HG03196 (cell line): ENCODE measurements at regions not wholly inside any gene's neighbourhood (a gene's known extent, or its start where the extent isn't known, plus 50 kb on each side); places are given as distances from the start of the nearest gene placed in this dataset.

Experiments used
- ATAC-seq: cut with Tn5 transposase; IDR thresholded peaks from one replicate; pipeline ENCODE4 v1.9.1; 2021; ENCODE audit not compliant: unreplicated experiment

- ATAC-seq, result no peak
These were observed 138.8 kb downstream of the TUSC7 start for GRCh38 chr3:116848248-116848829.

DNA sequence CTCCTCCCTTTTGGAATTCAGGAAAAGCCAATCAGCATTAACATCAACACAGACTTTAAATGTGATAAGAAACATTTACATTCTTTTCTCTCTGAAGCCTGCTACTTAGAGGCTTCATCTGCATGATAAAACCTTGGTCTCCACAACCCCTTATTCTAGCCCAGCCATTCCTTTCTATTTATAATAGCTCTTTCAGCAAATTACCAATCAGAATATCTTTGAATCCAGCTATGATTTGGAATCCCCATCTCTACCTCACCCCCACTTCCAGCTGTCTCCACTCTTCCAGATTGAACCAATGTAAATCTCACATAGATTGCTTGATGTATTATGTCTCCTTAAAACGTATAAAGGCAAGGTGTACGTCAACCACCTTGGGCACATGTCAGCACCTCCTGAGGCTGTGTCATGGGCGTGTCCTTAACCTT is 139.7 kb downstream of the TUSC7 start:
- no peak for ATAC-seq

DNA sequence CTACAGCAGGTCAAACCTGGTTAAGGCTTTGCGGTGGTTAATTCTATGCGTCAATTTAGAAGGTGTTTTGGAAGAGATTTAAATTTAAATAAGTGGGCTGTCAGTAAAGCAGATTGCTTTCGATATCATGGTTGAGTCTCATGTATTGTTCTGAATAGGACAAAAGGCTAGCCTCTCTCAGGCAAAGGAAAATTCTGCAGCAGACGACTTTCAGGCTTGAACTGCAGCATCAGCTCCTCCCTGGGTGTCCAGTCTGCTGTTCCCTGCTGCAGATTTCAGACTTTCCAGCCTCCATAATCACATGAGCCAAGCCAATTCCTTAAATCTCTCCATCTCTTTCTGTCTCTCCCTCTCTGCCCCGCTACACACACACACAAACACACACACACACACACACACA is 143.2 kb downstream of the TUSC7 start:
- ATAC-seq, result no peak

DNA sequence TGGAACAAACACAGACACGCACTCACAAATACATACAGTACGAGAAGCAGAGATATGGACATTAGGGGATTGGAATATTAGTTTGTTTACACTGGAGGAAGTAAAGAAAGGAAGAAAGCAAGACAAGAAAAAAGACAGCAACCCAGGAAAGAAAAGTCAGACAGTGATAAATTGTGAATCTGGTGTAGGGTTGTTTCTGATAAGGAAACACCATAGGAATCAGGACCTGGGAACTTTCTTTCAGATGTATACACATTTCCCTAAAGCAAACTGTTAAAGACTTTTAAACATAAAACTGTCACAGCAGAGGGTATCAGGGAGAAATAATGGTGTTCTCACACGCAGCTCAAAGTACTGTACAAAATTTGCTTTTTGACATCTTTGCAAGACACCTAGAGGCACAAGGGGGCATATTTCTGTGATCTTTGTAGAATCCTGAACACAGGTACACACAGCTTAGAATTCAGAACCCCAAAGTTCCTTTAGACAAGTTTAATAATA is 153.7 kb downstream of the TUSC7 start:
- no peak for ATAC-seq

- ATAC-seq, result peak; percentile 44
These were observed 154.4 kb downstream of the TUSC7 start for GRCh38 chr3:116863822-116864589.

GRCh38 chr3:116864590-116864927 is 155.0 kb downstream of the TUSC7 start:
- ATAC-seq, result no peak

DNA sequence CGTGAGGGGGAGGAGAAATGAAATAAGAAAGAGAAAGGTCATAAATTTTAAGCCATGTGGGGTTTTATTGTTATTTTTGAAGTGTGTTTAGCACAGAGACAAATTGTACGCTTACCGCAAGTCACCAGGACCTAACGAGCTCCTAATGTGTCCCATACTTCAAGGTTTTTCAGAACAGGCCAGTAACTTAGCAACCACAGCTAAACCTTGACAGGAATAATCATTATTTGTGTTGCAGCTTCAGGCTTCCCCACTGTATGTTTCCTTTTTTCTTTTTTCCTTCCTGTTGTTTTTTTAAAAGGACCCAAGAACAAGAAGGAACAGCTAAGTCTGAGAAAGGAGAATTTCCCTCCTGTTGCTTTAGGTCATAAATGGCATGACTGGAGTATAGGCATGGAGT is 160.8 kb downstream of the TUSC7 start:
- ATAC-seq, result no peak

DNA sequence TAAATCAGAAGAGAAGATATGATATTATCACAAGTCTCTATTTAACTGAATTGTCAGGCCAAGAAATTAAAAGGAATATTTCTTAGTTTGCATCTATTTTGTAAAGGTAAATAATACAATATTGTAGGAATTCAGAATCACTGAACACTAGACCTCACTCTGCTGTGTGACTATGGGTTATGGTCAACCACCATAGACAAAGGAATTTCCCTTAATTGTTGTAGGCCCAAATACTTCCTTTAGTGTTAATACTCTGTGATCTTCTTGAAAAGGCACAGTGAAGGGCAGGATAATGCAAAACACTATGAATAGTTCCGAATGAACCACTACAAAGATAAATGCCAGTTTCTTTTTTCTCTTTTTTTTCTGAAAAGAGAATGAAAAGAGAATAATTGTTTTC is 162.3 kb downstream of the TUSC7 start:
- no peak for ATAC-seq

GRCh38 chr3:116872688-116873087 is 163.1 kb downstream of the TUSC7 start:
- no peak for ATAC-seq

- no peak for ATAC-seq
These were observed 163.6 kb downstream of the TUSC7 start for GRCh38 chr3:116873142-116873541.

GRCh38 chr3:116877968-116878367 is 168.4 kb downstream of the TUSC7 start:
- no peak for ATAC-seq

GRCh38 chr3:116886202-116886893 is 176.8 kb downstream of the TUSC7 start:
- peak; percentile 81 for ATAC-seq

DNA sequence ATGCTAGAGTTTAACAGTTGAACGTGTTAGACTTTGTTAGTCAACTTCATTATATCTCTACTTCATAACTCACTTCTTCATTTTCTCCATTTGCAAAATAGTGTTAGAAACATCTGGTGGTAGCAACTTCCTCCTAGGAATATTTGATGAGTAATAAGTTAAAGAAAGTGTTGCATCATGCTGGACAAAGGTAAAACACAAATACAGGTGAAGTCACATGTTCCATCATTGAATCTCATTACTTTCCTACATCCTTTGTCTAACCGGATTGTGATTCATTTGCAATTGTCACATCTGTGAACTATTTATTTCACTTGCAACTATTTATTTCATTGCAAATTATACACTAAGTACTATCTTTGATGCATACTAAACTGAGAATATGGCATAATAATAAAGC is 186.5 kb downstream of the TUSC7 start:
- no peak for ATAC-seq

DNA sequence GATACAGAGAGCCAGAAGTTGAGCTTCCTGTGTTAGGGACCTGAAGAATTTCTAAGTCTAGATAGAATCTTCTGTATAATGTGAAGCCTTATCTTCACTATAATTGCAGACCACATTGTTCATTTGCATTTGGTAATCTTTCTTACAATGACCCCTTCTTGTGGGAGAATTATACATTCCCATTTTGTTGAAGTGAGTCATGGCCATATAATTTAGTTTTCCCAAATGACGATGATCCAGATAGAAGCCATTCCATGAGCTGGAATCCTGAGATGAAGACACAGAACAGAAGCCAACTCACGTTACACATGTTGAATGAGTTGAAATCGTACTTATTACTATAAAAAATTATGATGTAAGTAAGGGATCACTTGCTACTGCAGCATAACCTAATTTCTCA is 187.8 kb downstream of the TUSC7 start:
- no peak for ATAC-seq

GRCh38 chr3:116899253-116899652 is 189.7 kb downstream of the TUSC7 start:
- no peak for ATAC-seq

DNA sequence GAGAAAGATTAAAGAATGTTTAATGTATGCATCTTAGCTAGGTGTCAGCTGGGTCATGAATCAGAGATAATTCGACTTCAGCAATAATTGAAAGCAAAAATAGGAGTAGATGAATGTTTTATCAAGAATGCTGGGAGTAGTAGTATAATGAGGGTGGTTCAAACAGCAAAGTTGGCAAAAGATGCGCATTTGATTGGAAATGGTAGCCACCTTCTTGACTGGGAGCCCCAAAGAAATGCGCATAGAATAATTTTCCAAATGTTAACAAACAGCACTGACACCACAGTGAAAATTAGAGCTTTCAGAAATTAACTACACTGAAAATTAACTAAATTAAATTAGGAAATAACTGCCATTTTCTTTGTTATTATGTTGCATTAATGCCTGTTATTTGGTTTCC is 195.8 kb downstream of the TUSC7 start:
- no peak for ATAC-seq

GRCh38 chr3:116905794-116906193 is 196.2 kb downstream of the TUSC7 start:
- no peak for ATAC-seq

- no peak for ATAC-seq
These were observed 202.5 kb downstream of the TUSC7 start for GRCh38 chr3:116912116-116912515.

GRCh38 chr3:116914004-116914403 is 204.4 kb downstream of the TUSC7 start:
- ATAC-seq, result no peak

DNA sequence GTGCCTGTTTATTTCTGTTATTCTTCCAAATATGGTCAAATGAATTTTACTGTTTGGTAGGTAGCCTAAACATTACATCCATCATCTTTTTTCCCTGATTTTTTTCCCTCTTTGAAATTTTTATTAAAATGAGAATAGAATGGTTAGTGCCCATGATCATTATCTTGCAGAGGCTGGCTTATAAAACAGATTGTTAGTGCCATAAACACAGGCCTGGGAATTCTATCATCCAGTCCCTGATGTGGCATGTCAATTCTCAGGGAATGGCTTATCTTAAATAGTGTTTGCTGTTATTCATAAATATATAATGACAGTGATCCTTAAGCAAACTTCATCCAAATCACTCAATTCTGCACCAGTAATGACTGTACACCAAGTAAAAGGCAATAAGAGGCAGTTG is 207.3 kb downstream of the TUSC7 start:
- no peak for ATAC-seq

DNA sequence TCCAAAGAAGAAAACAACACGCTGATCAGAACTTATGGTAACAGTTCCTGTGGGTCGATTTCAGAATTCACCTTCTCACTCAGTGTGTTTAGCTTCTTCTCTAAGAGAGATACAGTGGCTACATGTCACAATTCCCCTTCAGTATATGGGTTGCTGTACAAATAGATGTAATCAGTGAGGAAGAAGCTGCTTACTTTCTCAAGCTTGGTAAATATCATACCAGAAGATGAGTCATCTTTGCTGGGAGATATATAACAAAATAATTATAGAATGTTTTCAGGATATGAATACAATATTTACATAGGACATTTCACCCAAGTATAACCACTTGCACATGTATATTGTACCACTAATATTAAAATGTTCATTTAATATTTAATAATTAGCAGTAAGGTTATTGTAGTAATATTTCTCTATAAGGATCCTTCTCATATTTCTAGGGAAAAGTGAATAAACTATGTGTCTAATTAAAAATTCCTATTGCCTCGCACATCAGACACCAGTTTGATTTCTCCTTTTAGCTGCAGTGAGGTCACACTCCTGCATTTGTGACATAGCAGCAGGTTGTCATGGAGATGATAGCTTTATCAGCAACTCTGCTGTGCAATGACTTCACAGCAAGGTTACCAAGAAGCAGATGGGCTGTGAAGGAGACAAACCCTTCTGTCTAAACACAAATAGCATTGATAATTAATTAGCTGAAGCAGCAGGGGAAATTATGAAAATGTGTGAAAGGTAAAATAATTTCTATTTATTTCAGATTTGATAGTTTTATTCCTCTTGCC is 211.4 kb downstream of the TUSC7 start:
- ATAC-seq, result no peak
